ENCODE measurements at regions not wholly inside any gene's neighbourhood (a gene's known extent, or its start where the extent isn't known, plus 50 kb on each side); places are given as distances from the start of the nearest gene placed in this dataset.

DNA sequence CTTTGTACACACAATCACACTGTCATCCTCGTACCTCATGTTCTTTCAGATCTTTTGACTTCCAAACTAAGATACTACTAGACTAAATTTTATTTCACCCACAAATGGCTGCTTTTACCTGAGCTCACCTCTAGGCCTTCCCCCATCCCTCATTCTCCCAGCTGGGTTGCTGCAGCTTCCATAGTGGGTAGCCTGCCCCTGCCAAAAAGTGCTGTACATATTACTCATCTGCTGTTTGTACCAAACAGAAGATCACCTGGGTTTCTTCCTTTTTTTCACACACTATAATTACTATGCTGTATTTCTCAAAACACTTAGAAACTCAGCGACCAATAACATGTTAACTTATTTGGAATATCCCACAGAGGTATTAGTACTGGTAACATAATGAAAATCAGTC lies 267.6 kb upstream of the PRDM1 start:
- TF ChIP-seq POLR2A (IDR thresholded peaks at IDR 0.05; ENCODE audit: low read depth, low read length) (no peak), TAF1 (IDR thresholded peaks at IDR 0.05; ENCODE audit: low read depth, low read length) (no peak), POU2F2 (IDR thresholded peaks at IDR 0.05; ENCODE audit: low read depth, low read length) (no peak), POLR2AphosphoS5 (IDR thresholded peaks at IDR 0.05; ENCODE audit: low read depth, low read length) (no peak), SPI1 (IDR thresholded peaks at IDR 0.05; ENCODE audit: low read depth, low read length) (no peak)

Measured in GM12891 (cell line).